Trophoblast cell (in vitro differentiated cells and primary cell): ENCODE measurements at regions not wholly inside any gene's neighbourhood (a gene's known extent, or its start where the extent isn't known, plus 50 kb on each side); places are given as distances from the start of the nearest gene placed in this dataset.

Experiments
- DNase-seq, 2 donors: peaks; one replicate each; pipeline ENCODE4 v3.0.0-alpha.2; 2016
- H2AFZ ChIP-seq: 2 replicates; pipeline ENCODE4 v1.6.1; 2013; ENCODE audit warnings: low read length, moderate library complexity, mild to moderate bottlenecking; ENCODE audit not compliant: insufficient read depth, poor library complexity
- H2AK5ac ChIP-seq: 2 replicates; pipeline ENCODE4 v1.6.1; 2013; ENCODE audit warnings: mild to moderate bottlenecking, low read length
- H2BK120ac ChIP-seq: 2 replicates; pipeline ENCODE4 v1.6.1; 2013; ENCODE audit warnings: low read length, mild to moderate bottlenecking, moderate library complexity; ENCODE audit not compliant: insufficient read depth, poor library complexity
- H2BK12ac ChIP-seq: 2 replicates; pipeline ENCODE4 v1.6.1; 2013; ENCODE audit warnings: mild to moderate bottlenecking, low read length, moderate library complexity
- H2BK5ac ChIP-seq: 2 replicates; pipeline ENCODE4 v1.6.1; 2013; ENCODE audit warnings: low read length, low read depth, moderate library complexity, mild to moderate bottlenecking; ENCODE audit not compliant: poor library complexity
- H3K14ac ChIP-seq: 2 replicates; pipeline ENCODE4 v1.6.1; 2013; ENCODE audit warnings: mild to moderate bottlenecking, low read length
- H3K18ac ChIP-seq: 2 replicates; pipeline ENCODE4 v1.6.1; 2013; ENCODE audit warnings: mild to moderate bottlenecking, low read length
- H3K23ac ChIP-seq: 2 replicates; pipeline ENCODE4 v1.6.1; 2013; ENCODE audit warnings: low read length
- H3K27ac ChIP-seq: 2 replicates; pipeline ENCODE4 v1.5.1; 2013; ENCODE audit warnings: low read depth, mild to moderate bottlenecking, inconsistent platforms, low read length, moderate library complexity
- H3K27me3 ChIP-seq: 2 replicates; pipeline ENCODE4 v1.6.1; 2013; ENCODE audit warnings: inconsistent platforms, mild to moderate bottlenecking, low read length, moderate library complexity; ENCODE audit not compliant: insufficient read depth
- H3K36me3 ChIP-seq, 2 experiments: 1 replicate in 1 of 2; 2 replicates in 1 of 2; pipeline ENCODE4 v1.6.1; 2013; ENCODE audit warnings: low read length in 2 of 2, mild to moderate bottlenecking in 2 of 2, moderate library complexity in 1 of 2; ENCODE audit not compliant: insufficient read depth in 2 of 2, control insufficient read depth in 1 of 2
- H3K4ac ChIP-seq: 2 replicates; pipeline ENCODE4 v1.6.1; 2013; ENCODE audit warnings: low read depth, mild to moderate bottlenecking, low read length, moderate library complexity
- H3K4me1 ChIP-seq, 2 experiments: 1 replicate in 1 of 2; 2 replicates in 1 of 2; pipeline ENCODE4 v1.6.1; 2013; ENCODE audit warnings: low read length in 2 of 2, mild to moderate bottlenecking in 2 of 2, moderate library complexity in 1 of 2; ENCODE audit not compliant: insufficient read depth in 2 of 2, control insufficient read depth in 1 of 2
- H3K4me2 ChIP-seq: 2 replicates; pipeline ENCODE4 v1.6.1; 2013; ENCODE audit warnings: inconsistent platforms, mild to moderate bottlenecking, low read length, moderate library complexity
- H3K4me3 ChIP-seq: 2 replicates; pipeline ENCODE4 v1.5.1; 2013; ENCODE audit warnings: mild to moderate bottlenecking, low read depth, low read length, inconsistent platforms
- H3K79me1 ChIP-seq: one replicate; pipeline ENCODE4 v1.6.1; 2013; ENCODE audit warnings: low read length
- H3K79me2 ChIP-seq: 2 replicates; pipeline ENCODE4 v1.6.1; 2013; ENCODE audit warnings: low read length, mild to moderate bottlenecking; ENCODE audit not compliant: control insufficient read depth, insufficient read depth, poor library complexity
- H3K9ac ChIP-seq: 2 replicates; pipeline ENCODE4 v1.6.1; 2013; ENCODE audit warnings: mild to moderate bottlenecking, low read length
- H3K9me3 ChIP-seq: 2 replicates; pipeline ENCODE4 v1.6.1; 2013; ENCODE audit warnings: low read depth, mild to moderate bottlenecking, control low read depth, inconsistent platforms, low read length; ENCODE audit not compliant: insufficient read depth
- H4K12ac ChIP-seq: 2 replicates; pipeline ENCODE4 v1.6.1; 2013; ENCODE audit warnings: low read depth, mild to moderate bottlenecking, low read length, moderate library complexity
- H4K8ac ChIP-seq: 2 replicates; pipeline ENCODE4 v1.6.1; 2013; ENCODE audit warnings: low read depth, mild to moderate bottlenecking, low read length, moderate library complexity
- H4K91ac ChIP-seq: one replicate; pipeline ENCODE4 v1.6.1; 2013; ENCODE audit warnings: low read depth, mild to moderate bottlenecking, low read length, moderate library complexity
- WGBS: extraction: QIAGEN DNeasy Blood & Tissue Kit; methylation state at CpG from one replicate; pipeline ENCODE4 v1.1.7; 2013; ENCODE audit warnings: missing lambda C conversion rate; ENCODE audit not compliant: insufficient read length, insufficient coverage; ENCODE audit errors: extremely low coverage; 5-methylcytosine and 5-hydroxymethylcytosine counted together

DNA sequence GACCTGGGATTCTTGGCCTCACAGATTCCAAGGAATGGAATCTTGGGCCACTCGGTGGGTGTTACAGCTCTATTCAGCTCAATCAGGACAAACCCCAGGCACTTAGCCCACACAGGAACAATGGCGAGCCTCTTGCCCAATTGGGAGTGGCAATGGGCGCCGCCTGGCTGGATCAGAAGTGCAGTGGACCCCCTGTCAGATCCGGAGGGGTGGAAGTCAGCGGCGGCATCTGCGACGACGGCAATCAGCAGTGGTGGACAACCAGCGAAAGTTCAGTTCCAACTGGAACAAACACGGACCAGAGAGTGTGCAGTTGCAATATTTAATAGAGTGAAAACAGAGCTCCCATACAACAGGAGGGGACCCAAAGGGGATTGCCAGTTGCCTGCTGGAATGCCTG lies 378.3 kb downstream of the CDH9 start:
- Histone ChIP-seq H2AFZ (no peak overlapping the region), H3K23ac (no peak overlapping the region), H3K27ac (no peak overlapping the region), H2BK120ac (no peak overlapping the region), H3K18ac (no peak overlapping the region), H3K79me2 (no peaks in the 10 kb centered on the region), H2AK5ac (no peak overlapping the region), H3K4me1 (no peaks in the 10 kb centered on the region), H3K27me3 (no peaks in the 10 kb centered on the region), H3K4me2 (no peak overlapping the region), H3K4me3 (no peak overlapping the region), H2BK12ac (no peak overlapping the region), H4K8ac (no peak overlapping the region), H4K12ac (no peak overlapping the region), H3K36me3 (no peaks in the 10 kb centered on the region), H3K14ac (no peak overlapping the region), H3K79me1 (no peaks in the 10 kb centered on the region), H4K91ac (no peak overlapping the region), H3K9ac (no peak overlapping the region), H2BK5ac (no peak overlapping the region), H3K9me3 (peaks cover 5% of the 10 kb centered on the region), H3K4ac (no peak overlapping the region)
- DNase-seq, result no peak
- whole genome bisulfite sequencing, result no CpG with 5 or more reads among the region's 12 CpGs

DNA sequence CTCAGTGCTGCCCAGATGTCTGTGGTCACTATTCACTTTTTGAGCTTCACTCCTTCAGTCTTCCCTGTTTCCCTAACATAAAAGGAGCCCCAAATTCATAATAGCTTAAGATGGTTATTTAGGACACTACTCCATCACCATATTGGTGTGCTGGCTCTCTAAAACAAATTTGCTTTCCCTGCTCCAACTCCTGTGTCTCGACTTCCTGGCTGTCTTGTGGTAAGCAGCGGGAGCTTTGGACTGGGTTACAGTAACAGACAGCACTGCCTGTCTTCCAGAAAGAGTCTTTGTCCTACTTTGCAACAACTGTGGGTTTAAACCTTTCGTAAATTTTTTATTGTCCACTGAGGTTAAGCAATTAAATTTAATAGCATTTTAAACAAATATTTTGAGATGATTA lies 389.4 kb downstream of the CDH9 start:
- Histone ChIP-seq H3K27me3 (no peaks in the 10 kb centered on the region), H3K9ac (no peak overlapping the region), H2BK120ac (no peak overlapping the region), H3K9me3 (no peaks in the 10 kb centered on the region), H2AFZ (no peak overlapping the region), H2BK5ac (no peak overlapping the region), H3K4me3 (no peak overlapping the region), H3K79me1 (no peaks in the 10 kb centered on the region), H2BK12ac (no peak overlapping the region), H3K18ac (no peak overlapping the region), H4K12ac (no peak overlapping the region), H3K23ac (no peak overlapping the region), H3K4ac (no peak overlapping the region), H3K4me2 (no peak overlapping the region), H3K14ac (no peak overlapping the region), H3K4me1 (no peaks in the 10 kb centered on the region), H3K27ac (no peak overlapping the region), H4K8ac (no peak overlapping the region), H4K91ac (no peak overlapping the region), H3K36me3 (no peaks in the 10 kb centered on the region), H3K79me2 (no peaks in the 10 kb centered on the region), H2AK5ac (no peak overlapping the region)
- WGBS, result no CpG with 5 or more reads among the region's 3 CpGs
- no peak for DNase-seq

DNA sequence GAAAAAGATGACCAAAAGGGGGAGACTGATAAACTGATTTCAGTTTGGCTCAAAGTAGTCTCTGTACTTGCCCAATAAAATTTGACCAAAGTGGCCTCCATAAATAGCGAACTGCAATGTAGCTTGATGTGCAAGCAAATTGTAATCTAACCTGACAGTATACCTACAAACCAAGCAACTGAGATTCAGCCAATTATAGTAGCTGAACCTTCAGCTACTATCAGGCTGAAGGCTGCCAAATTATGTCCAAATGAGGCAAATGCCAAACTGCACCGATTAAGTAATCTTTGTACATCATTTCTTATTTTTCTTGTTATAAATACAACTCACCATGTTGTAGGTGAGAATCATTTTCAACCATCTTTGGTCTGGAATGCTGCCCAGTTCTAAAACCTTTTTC lies 390.6 kb downstream of the CDH9 start:
- Histone ChIP-seq H4K8ac (no peak overlapping the region), H3K27me3 (no peaks in the 10 kb centered on the region), H4K12ac (no peak overlapping the region), H3K9me3 (no peaks in the 10 kb centered on the region), H2BK5ac (no peak overlapping the region), H3K4ac (no peak overlapping the region), H3K27ac (no peak overlapping the region), H2AFZ (no peak overlapping the region), H2BK12ac (no peak overlapping the region), H2BK120ac (no peak overlapping the region), H2AK5ac (no peak overlapping the region), H3K79me1 (no peaks in the 10 kb centered on the region), H3K18ac (no peak overlapping the region), H3K4me2 (no peak overlapping the region), H3K36me3 (no peaks in the 10 kb centered on the region), H3K4me3 (no peak overlapping the region), H4K91ac (no peak overlapping the region), H3K14ac (no peak overlapping the region), H3K4me1 (no peaks in the 10 kb centered on the region), H3K9ac (no peak overlapping the region), H3K23ac (no peak overlapping the region), H3K79me2 (no peaks in the 10 kb centered on the region)
- no CpG with 5 or more reads among the region's 2 CpGs for WGBS
- no peak for DNase-seq

DNA sequence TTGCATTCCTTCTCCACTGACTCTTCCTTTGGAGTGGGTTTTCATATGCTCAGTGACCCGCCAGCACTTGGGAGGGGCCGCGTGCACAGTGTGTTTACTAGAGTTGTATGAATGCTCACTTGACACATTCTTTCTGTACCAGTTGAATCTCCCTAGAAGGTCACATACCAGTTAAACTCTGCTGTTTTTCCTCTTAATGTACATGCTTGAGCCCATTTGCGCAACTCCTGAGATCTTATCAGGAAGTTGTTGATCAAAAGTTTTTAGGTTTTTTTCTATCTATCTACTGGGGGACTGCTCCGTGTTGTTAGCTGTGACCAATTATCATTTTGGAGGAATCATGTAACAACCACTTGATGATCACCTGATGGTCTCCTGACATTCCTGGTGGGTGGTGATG lies 392.7 kb downstream of the CDH9 start:
- Histone ChIP-seq H3K23ac (no peak overlapping the region), H3K4me2 (no peak overlapping the region), H3K36me3 (no peaks in the 10 kb centered on the region), H2BK12ac (no peak overlapping the region), H3K79me2 (no peaks in the 10 kb centered on the region), H3K4me3 (no peak overlapping the region), H4K91ac (no peak overlapping the region), H3K79me1 (no peaks in the 10 kb centered on the region), H2AK5ac (no peak overlapping the region), H3K18ac (no peak overlapping the region), H2BK120ac (no peak overlapping the region), H3K9ac (no peak overlapping the region), H4K8ac (no peak overlapping the region), H3K14ac (no peak overlapping the region), H4K12ac (no peak overlapping the region), H3K4me1 (no peaks in the 10 kb centered on the region), H3K9me3 (no peaks in the 10 kb centered on the region), H2BK5ac (no peak overlapping the region), H3K27ac (no peak overlapping the region), H2AFZ (no peak overlapping the region), H3K27me3 (no peaks in the 10 kb centered on the region), H3K4ac (no peak overlapping the region)
- WGBS, result no CpG with 5 or more reads among the region's 5 CpGs
- DNase-seq, result no peak
